Breast epithelium (tissue), 4 donors: ENCODE measurements at regions not wholly inside any gene's neighbourhood (a gene's known extent, or its start where the extent isn't known, plus 50 kb on each side); places are given as distances from the start of the nearest gene placed in this dataset.

ENCODE experiments used
- DNase-seq, 2 donors: peaks; one replicate each; pipeline ENCODE4 v3.0.0-alpha.2; 2019; ENCODE audit warnings: low spot score in 2 of 2
- H3K27ac ChIP-seq, 2 donors: fragments of 200-600 bp; sonication (generic) in 1 of 2; one replicate each; pipeline ENCODE4 v1.5.1; 2016 to 2019; ENCODE audit warnings: mild to moderate bottlenecking in 1 of 2
- H3K27me3 ChIP-seq, 2 donors: fragments of 200-600 bp; sonication (generic) in 1 of 2; one replicate each; pipeline versions ENCODE4 v1.5.1 to v1.6.0; 2017 to 2019; ENCODE audit warnings: control low read depth in 1 of 2, mild to moderate bottlenecking in 1 of 2
- H3K36me3 ChIP-seq: fragments of 200-600 bp; one replicate; pipeline ENCODE4 v1.5.1; 2019
- H3K4me1 ChIP-seq, 2 donors: fragments of 200-600 bp; sonication (generic); one replicate each; pipeline ENCODE4 v1.5.1; 2016 to 2019; ENCODE audit warnings: control low read depth in 1 of 2
- H3K4me3 ChIP-seq, 3 donors: fragments of 200-600 bp; sonication (generic); 1 replicate in 2 of 3; 2 replicates in 1 of 3; pipeline ENCODE4 v1.5.1; 2016 to 2019; ENCODE audit warnings: mild to moderate bottlenecking in 3 of 3, moderate library complexity in 2 of 3
- H3K9me3 ChIP-seq, 2 donors: fragments of 200-600 bp; sonication (generic) in 1 of 2; one replicate each; pipeline ENCODE4 v1.5.1; 2016 to 2019; ENCODE audit warnings: control low read depth in 1 of 2
- POLR2A ChIP-seq: fragments of 450-650 bp; IDR thresholded peaks from one replicate; pipeline ENCODE4 v1.6.1; 2016; ENCODE audit warnings: antibody characterized with exemption, mild to moderate bottlenecking, moderate library complexity
- POLR2AphosphoS5 ChIP-seq, 3 donors: sonication (generic); formaldehyde crosslinking; IDR thresholded peaks; one replicate each; pipeline ENCODE4 v1.6.1; 2017; ENCODE audit warnings: antibody characterized with exemption in 3 of 3
- intact Hi-C: fragments of 100-400 bp; cut with DNase I; formaldehyde crosslinking; loops from one replicate; pipeline ENCODE4 v1.15.1; 2023; ENCODE audit warnings: low total_unique reads
- TF ChIP-seq, protein P1 (sequence below), 3 donors: fragments of 450-650 bp; IDR thresholded peaks; one replicate each; pipeline ENCODE4 v1.5.1; 2016 to 2017; ENCODE audit warnings: antibody characterized with exemption in 3 of 3, mild to moderate bottlenecking in 3 of 3, moderate library complexity in 3 of 3

DNA sequence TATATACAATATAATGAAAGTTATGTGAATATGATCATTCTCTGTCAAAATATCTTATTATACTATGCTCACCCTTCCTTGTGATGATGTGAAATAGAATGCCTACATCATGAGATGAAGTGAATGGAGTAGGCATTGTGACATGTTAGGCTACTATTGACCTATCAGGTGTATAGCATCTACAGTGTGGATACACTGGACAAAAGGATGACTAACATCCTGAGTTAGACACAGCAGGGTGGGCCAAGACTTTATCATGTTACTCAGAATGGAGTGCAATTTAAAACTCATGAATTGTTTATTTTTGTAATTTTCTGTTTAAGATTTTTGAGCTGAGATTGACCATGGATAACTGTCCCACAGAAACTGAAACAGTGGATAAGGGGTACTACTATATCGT lies 53.4 kb upstream of the NAV3 start:
- intact Hi-C loops: no loop called here
- Histone ChIP-seq H3K27ac (no peak overlapping the region), H3K4me1 (no peaks in the 10 kb centered on the region), H3K36me3 (no peaks in the 10 kb centered on the region), H3K27me3 (no peaks in the 10 kb centered on the region), H3K9me3 (no peaks in the 10 kb centered on the region), H3K4me3 (no peak overlapping the region)
- DNase-seq: no peak
- TF ChIP-seq, protein P1, sequence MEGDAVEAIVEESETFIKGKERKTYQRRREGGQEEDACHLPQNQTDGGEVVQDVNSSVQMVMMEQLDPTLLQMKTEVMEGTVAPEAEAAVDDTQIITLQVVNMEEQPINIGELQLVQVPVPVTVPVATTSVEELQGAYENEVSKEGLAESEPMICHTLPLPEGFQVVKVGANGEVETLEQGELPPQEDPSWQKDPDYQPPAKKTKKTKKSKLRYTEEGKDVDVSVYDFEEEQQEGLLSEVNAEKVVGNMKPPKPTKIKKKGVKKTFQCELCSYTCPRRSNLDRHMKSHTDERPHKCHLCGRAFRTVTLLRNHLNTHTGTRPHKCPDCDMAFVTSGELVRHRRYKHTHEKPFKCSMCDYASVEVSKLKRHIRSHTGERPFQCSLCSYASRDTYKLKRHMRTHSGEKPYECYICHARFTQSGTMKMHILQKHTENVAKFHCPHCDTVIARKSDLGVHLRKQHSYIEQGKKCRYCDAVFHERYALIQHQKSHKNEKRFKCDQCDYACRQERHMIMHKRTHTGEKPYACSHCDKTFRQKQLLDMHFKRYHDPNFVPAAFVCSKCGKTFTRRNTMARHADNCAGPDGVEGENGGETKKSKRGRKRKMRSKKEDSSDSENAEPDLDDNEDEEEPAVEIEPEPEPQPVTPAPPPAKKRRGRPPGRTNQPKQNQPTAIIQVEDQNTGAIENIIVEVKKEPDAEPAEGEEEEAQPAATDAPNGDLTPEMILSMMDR (IDR thresholded peaks at IDR 0.05): no peak
- TF ChIP-seq POLR2AphosphoS5 (IDR thresholded peaks at IDR 0.05) (no peak), POLR2A (no peak)

DNA sequence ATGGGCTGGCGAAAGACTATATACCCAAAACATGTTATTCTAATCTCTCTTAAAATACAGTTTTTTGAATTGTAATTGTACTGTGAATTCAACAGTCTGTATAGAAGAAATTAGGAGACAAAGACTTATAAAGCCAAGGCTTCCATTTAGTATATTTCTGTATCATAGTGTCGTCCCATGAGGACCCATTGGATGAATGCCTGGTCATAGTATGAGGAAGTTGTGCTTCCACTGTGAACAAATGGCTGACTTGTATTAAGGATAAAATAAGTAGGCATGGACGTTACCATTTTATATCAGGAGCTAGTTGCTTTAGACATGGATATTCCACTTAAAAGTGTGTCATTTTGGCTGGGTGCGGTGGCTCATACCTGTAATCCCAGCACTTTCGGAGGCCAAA lies 55.9 kb upstream of the NAV3 start:
- H3K4me1 ChIP-seq: no peaks in the 10 kb centered on the region
- no peak overlapping the region for H3K27ac ChIP-seq
- no peak for DNase-seq
- H3K27me3 ChIP-seq: no peaks in the 10 kb centered on the region
- intact Hi-C loops: no loop called here
- H3K36me3 ChIP-seq: no peaks in the 10 kb centered on the region
- no peak for TF ChIP-seq POLR2AphosphoS5 (IDR thresholded peaks at IDR 0.05)
- TF ChIP-seq POLR2A: no peak
- TF ChIP-seq, protein P1 (IDR thresholded peaks at IDR 0.05): no peak
- no peak overlapping the region for H3K4me3 ChIP-seq
- H3K9me3 ChIP-seq: no peaks in the 10 kb centered on the region

DNA sequence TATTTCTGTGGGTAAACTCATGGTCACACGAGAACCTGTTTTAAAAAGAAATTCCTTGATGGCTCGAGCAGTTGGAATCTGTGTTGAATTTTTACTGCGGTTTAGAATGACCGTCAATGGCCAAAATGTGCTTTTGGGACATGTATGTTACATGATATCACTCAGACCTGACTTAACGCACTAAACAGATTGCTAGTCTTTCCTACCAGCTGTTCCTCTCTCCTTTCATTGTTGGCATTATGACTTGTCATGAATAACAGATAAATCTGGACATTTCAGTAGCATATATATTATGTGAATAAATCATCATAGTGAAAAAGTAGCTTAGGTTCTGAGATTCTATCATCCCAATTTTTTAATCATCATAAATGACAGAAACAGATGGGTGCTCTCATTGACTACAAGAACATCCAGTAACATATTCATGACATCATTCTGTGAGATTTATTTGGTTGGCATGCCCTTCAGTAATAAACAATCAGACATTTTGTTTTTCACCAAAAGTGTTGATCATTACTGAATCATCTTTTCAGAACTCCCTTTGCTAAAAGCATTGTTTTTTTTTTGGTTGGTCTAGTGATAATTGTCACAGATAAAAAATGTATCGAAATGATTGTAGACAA lies 57.9 kb upstream of the NAV3 start:
- intact Hi-C loops: no loop called here
- TF ChIP-seq, protein P1 (IDR thresholded peaks at IDR 0.05): no peak
- no peak overlapping the region for H3K27ac ChIP-seq
- no peaks in the 10 kb centered on the region for H3K4me1 ChIP-seq
- DNase-seq: no peak
- H3K9me3 ChIP-seq: peaks cover 0 to 10% of the 10 kb centered on the region in 2 donors
- H3K4me3 ChIP-seq: no peak overlapping the region
- no peaks in the 10 kb centered on the region for H3K27me3 ChIP-seq
- H3K36me3 ChIP-seq: no peaks in the 10 kb centered on the region

DNA sequence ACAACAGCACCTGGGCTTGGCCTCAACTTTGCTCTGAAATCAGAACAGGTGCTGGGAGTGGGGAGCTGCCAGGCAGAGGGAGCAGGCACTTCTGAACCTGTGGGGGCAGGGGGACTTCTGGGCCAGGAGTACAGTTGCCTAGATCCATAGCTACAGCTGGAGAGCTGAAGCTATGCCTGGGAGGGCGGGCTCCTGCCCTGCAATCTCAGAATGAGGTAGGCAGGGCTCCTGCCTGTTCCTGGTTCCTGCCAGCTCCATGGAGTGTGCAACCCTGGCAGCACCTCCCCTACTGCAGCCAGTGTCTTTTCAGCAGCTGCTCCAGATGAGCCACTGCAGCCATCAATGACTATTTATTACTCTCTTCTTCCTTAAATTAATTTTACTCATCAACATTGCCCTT lies 62.1 kb upstream of the NAV3 start:
- no peak for DNase-seq
- TF ChIP-seq POLR2AphosphoS5 (IDR thresholded peaks at IDR 0.05): no peak
- no peak for TF ChIP-seq POLR2A
- intact Hi-C loops: no loop called here
- Histone ChIP-seq H3K4me1 (no peaks in the 10 kb centered on the region), H3K4me3 (no peak overlapping the region), H3K9me3 (peaks cover 4 to 15% of the 10 kb centered on the region in 2 donors), H3K27me3 (no peaks in the 10 kb centered on the region), H3K36me3 (no peaks in the 10 kb centered on the region), H3K27ac (no peak overlapping the region)

DNA sequence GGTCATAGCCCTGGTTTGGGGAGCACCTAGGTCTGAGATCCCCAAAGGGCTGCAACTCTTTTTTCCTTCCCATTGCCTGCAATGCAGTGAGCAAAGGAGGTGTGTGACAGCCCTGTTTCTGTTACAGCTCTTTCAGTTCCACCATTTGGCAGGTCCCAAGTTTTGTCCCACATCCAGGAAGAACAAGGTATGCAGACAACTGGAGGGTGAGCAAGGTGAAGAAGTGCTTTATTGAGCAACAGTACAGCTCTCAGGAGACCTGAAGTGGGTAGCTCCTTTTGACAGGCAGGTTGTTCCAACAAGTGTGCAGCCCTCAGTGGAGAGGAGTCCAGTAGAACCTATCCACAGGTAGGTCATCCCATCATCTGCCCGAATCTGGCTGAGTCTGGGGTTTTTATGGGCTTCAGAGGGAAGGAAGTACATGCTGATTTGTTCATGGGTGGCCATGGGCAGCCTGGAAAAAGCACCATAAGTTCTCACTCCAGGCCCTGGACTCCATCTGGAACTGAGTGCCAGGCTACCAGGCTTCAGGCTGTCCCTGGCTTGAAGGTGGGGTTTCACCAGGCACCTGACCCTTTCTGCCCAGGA lies 62.8 kb upstream of the NAV3 start:
- intact Hi-C loops: no loop called here
- TF ChIP-seq POLR2AphosphoS5 (IDR thresholded peaks at IDR 0.05) (no peak), POLR2A (no peak)
- TF ChIP-seq, protein P1 (IDR thresholded peaks at IDR 0.05): no peak
- Histone ChIP-seq H3K4me3 (no peak overlapping the region), H3K9me3 (peaks cover 4 to 15% of the 10 kb centered on the region in 2 donors), H3K36me3 (no peaks in the 10 kb centered on the region), H3K4me1 (no peaks in the 10 kb centered on the region), H3K27me3 (no peaks in the 10 kb centered on the region), H3K27ac (no peak overlapping the region)
- no peak for DNase-seq
